Panc1 (cell line): ENCODE measurements at regions not wholly inside any gene's neighbourhood (a gene's known extent, or its start where the extent isn't known, plus 50 kb on each side); places are given as distances from the start of the nearest gene placed in this dataset.
"Not testable (repeated sequence)": the region's sequence is repeated elsewhere in the genome, so short reads cannot be mapped to it uniquely, and the experiment has no call there.

Experiments used
- ATAC-seq: fragments of 200-7000 bp; cut with Tn5 transposase; 2 replicates; pipeline ENCODE4 v1.9.1; 2020; ENCODE audit warnings: mild to moderate bottlenecking, moderate library complexity
- BruUV-seq: library from RNA; stranded (reverse); fragments of 400-500 nt; replicated peaks from 2 replicates; lab custom pipeline; 2021; lab: Mats Ljungman, UMichigan
- CTCF ChIA-PET: fragments of 300-600 bp; sonication (Branson Sonifier 250); formaldehyde crosslinking; loops from one replicate; lab custom pipeline; 2022; ENCODE audit warnings: antibody characterized with exemption; lab: Charles Lee
- POLR2A ChIA-PET: fragments of 300-600 bp; sonication (Branson Sonifier 250); formaldehyde crosslinking; loops from one replicate; lab custom pipeline; 2022; ENCODE audit warnings: antibody characterized with exemption; lab: Charles Lee
- DNase-seq: peaks from one replicate; pipeline ENCODE4 v3.0.0-alpha.2; 2010; ENCODE audit warnings: low read depth, low spot score
- H3K27ac ChIP-seq: 2 replicates; pipeline ENCODE4 v1.5.1; 2011; ENCODE audit warnings: mild to moderate bottlenecking, low read length, inconsistent platforms
- H3K27me3 ChIP-seq: fragments of 200-500 bp; sonication (Bioruptor generic); 2 replicates; pipeline ENCODE4 v1.6.0; 2014; ENCODE audit warnings: low read length, inconsistent platforms; ENCODE audit not compliant: control insufficient read depth, insufficient read depth
- H3K36me3 ChIP-seq: fragments of 200-500 bp; sonication (Bioruptor generic); 2 replicates; pipeline ENCODE4 v1.5.1; 2014; ENCODE audit warnings: inconsistent platforms, mild to moderate bottlenecking, low read length, moderate library complexity; ENCODE audit not compliant: control insufficient read depth, insufficient read depth
- H3K4me1 ChIP-seq: 2 replicates; pipeline ENCODE4 v1.5.1; 2011; ENCODE audit warnings: inconsistent platforms, mild to moderate bottlenecking, low read length, moderate library complexity; ENCODE audit not compliant: control insufficient read depth, insufficient read depth
- H3K4me3 ChIP-seq, 2 experiments: 2 replicates each; pipeline ENCODE4 v1.5.1; 2011 to 2012; ENCODE audit warnings: low read depth in 2 of 2, low read length in 2 of 2, mild to moderate bottlenecking in 2 of 2, inconsistent platforms in 1 of 2, moderate library complexity in 1 of 2
- H3K9me3 ChIP-seq: fragments of 200-500 bp; sonication (Bioruptor generic); 2 replicates; pipeline ENCODE4 v1.5.1; 2014; ENCODE audit warnings: low read depth, mild to moderate bottlenecking, inconsistent platforms, low read length, moderate library complexity; ENCODE audit not compliant: control insufficient read depth, insufficient read depth
- POLR2AphosphoS5 ChIP-seq: IDR thresholded peaks from 2 replicates; pipeline ENCODE4 v1.6.1; 2012; ENCODE audit warnings: mild to moderate bottlenecking, low read depth, low read length, moderate library complexity
- SIN3A ChIP-seq: IDR thresholded peaks from 2 replicates; pipeline ENCODE4 v1.6.1; 2012; ENCODE audit warnings: low read depth, mild to moderate bottlenecking, low read length, moderate library complexity, borderline replicate concordance; ENCODE audit not compliant: insufficient read depth
- TCF7L2 ChIP-seq: IDR thresholded peaks from 2 replicates; pipeline ENCODE4 v1.6.1; 2011; ENCODE audit warnings: mild to moderate bottlenecking, low read depth, low read length, inconsistent platforms
- in situ Hi-C: cut with HindIII; loops from 2 replicates; pipeline ENCODE4 v1.10.0; 2016; ENCODE audit warnings: low sequenced_read_pairs, low pct_unique_long_range_greater_than_20kb
- intact Hi-C: fragments of 100-400 bp; cut with micrococcal nuclease; formaldehyde crosslinking; loops from one replicate; pipeline ENCODE4 v1.10.0; 2022; ENCODE audit not compliant: unreplicated experiment
- TF ChIP-seq, protein P1 (sequence below), 2 experiments: IDR thresholded peaks; 2 replicates each; pipeline ENCODE4 v1.6.1; 2011 to 2012; ENCODE audit warnings: low read depth in 2 of 2, control low read depth in 1 of 2, low read length in 1 of 2, mild to moderate bottlenecking in 1 of 2, moderate library complexity in 1 of 2; ENCODE audit not compliant: insufficient read depth in 1 of 2
- TF ChIP-seq, protein P2 (sequence below): fragments of 450-650 bp; IDR thresholded peaks from 2 replicates; pipeline ENCODE4 v1.5.1; 2017; ENCODE audit warnings: mild to moderate bottlenecking

DNA sequence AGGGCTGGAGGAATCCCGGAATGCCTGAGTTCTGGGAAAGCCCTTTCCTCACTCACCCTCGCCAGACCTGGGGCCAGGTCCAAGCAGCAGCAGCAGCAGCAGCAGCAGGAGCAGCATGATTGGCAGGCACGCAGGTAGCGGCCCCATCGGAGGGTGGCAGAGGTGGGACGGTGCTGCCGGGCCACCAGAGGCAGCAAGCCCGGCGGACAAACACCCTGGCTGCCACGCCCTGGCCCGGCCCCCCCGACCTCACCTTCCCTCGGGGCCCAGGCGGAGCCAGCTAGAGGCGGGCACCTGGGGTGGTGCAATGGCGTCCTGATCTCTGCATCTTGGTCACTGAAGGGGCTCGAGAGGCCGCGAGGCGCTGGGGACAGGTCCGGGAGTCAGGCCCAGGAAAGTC lies 122.4 kb downstream of the LAT start:
- no TSS peak for BruUV-seq
- CTCF ChIA-PET, result interaction anchor here (0.7 kb wide), 1 partner anchor 50 kb away, joined by 6 read pairs; no protein-coding TSS in a partner anchor
- in situ Hi-C loops (no loop called here), intact Hi-C loops (no loop called here)
- H3K4me1 ChIP-seq, result no peaks in the 10 kb centered on the region
- ATAC-seq (no peak), DNase-seq (no peak)
- POLR2A ChIA-PET, result no interaction called here
- no peak overlapping the region for H3K4me3 ChIP-seq
- no peaks in the 10 kb centered on the region for H3K9me3 ChIP-seq
- no peaks in the 10 kb centered on the region for H3K36me3 ChIP-seq
- TF ChIP-seq, protein P1, sequence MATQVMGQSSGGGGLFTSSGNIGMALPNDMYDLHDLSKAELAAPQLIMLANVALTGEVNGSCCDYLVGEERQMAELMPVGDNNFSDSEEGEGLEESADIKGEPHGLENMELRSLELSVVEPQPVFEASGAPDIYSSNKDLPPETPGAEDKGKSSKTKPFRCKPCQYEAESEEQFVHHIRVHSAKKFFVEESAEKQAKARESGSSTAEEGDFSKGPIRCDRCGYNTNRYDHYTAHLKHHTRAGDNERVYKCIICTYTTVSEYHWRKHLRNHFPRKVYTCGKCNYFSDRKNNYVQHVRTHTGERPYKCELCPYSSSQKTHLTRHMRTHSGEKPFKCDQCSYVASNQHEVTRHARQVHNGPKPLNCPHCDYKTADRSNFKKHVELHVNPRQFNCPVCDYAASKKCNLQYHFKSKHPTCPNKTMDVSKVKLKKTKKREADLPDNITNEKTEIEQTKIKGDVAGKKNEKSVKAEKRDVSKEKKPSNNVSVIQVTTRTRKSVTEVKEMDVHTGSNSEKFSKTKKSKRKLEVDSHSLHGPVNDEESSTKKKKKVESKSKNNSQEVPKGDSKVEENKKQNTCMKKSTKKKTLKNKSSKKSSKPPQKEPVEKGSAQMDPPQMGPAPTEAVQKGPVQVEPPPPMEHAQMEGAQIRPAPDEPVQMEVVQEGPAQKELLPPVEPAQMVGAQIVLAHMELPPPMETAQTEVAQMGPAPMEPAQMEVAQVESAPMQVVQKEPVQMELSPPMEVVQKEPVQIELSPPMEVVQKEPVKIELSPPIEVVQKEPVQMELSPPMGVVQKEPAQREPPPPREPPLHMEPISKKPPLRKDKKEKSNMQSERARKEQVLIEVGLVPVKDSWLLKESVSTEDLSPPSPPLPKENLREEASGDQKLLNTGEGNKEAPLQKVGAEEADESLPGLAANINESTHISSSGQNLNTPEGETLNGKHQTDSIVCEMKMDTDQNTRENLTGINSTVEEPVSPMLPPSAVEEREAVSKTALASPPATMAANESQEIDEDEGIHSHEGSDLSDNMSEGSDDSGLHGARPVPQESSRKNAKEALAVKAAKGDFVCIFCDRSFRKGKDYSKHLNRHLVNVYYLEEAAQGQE (IDR thresholded peaks at IDR 0.05; ENCODE audit: insufficient read depth in 1 of 2, low read depth in 2 of 2, low read length in 1 of 2), result no peak
- no peak for TF ChIP-seq POLR2AphosphoS5
- no peak for TF ChIP-seq TCF7L2
- TF ChIP-seq, protein P2, sequence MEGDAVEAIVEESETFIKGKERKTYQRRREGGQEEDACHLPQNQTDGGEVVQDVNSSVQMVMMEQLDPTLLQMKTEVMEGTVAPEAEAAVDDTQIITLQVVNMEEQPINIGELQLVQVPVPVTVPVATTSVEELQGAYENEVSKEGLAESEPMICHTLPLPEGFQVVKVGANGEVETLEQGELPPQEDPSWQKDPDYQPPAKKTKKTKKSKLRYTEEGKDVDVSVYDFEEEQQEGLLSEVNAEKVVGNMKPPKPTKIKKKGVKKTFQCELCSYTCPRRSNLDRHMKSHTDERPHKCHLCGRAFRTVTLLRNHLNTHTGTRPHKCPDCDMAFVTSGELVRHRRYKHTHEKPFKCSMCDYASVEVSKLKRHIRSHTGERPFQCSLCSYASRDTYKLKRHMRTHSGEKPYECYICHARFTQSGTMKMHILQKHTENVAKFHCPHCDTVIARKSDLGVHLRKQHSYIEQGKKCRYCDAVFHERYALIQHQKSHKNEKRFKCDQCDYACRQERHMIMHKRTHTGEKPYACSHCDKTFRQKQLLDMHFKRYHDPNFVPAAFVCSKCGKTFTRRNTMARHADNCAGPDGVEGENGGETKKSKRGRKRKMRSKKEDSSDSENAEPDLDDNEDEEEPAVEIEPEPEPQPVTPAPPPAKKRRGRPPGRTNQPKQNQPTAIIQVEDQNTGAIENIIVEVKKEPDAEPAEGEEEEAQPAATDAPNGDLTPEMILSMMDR, result no peak
- TF ChIP-seq SIN3A, result no peak
- H3K27me3 ChIP-seq, result no peaks in the 10 kb centered on the region
- H3K27ac ChIP-seq, result no peak overlapping the region

DNA sequence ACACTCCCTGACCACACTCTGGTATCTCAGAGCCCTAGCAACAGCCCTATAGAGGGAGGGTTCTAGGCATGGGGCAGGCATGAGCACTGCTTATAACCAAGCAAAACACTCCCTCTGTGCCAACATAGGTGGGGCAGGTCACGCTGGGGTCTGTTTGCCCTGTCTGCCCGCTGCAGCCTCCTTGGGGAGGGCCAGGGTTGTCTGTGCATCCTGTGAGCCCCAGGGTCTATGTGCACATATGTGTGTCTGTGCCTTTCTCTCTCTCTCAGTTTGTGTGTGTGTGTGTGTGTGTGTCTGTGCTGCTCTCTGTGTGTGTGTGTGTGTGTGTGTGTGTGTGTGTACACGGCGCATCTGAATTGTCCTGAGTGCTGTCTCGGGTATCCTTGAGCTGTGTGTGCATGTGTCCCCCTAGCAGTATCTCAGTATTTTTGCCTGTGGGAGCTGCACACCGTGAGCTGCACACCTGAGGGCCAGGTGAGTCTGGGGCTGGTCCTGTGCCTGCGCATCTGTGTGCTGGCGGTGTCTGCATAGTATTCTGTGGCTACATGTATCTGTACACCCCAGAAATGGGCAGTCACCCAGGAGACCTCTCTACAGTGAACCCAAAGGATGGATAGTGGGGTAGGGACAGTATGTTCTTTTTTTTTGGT lies 121.5 kb downstream of the LAT start:
- H3K9me3 ChIP-seq, in situ Hi-C loops, H3K27ac ChIP-seq, DNase-seq, ATAC-seq, H3K36me3 ChIP-seq, H3K4me1 ChIP-seq, POLR2A ChIA-PET, H3K27me3 ChIP-seq, BruUV-seq, intact Hi-C loops, H3K4me3 ChIP-seq: not testable (repeated sequence)
- CTCF ChIA-PET, result interaction anchor here (0.5 to 0.7 kb wide), 2 partner anchors 51 to 124 kb away, joined by 3 to 6 read pairs; no protein-coding TSS in a partner anchor

DNA sequence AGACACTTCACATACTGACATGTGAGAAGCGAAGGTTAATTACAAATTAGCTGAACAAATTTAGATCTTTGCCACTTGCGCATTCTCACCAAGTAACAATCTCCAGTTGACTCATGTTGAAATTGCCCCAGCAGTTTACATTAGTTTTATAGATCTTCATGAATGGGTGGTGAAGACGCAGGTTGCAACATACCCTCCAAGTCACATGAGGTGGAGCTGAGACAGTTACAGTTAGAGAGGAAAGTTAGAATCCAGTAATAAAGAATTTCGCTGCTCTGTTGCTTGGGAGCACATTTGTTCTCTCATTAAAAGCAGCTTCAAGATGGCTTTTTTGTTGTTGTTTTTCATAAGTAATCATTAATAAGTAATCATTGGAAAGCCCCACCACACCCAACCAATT lies 119.7 kb downstream of the LAT start:
- H3K4me3 ChIP-seq, CTCF ChIA-PET, H3K4me1 ChIP-seq, DNase-seq, in situ Hi-C loops, BruUV-seq, ATAC-seq, H3K27ac ChIP-seq, H3K36me3 ChIP-seq, H3K9me3 ChIP-seq, H3K27me3 ChIP-seq, intact Hi-C loops, POLR2A ChIA-PET: not testable (repeated sequence)

DNA sequence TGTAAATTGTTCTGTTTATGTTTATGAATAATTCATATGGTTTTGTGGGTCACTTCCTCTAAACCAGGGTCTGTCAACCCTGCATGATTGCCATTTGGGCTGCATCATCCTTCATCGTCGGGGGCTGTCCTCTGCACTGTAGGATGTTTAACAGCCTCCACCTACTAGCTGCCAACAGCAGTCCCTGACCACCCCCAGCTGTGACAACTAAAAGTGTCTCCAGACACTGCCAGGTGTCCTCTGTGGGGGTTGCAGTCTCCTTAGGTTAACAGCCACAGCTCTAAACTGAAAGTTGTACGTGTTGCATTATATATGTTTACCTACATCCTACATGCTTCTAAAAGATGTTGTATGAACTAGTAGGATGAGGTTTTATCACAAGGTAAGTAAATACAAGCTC lies 113.1 kb downstream of the LAT start:
- POLR2A ChIA-PET, CTCF ChIA-PET, BruUV-seq: not testable (repeated sequence)

More for the DNA sequence above, 113.1 kb downstream of the LAT start:
- H3K36me3 ChIP-seq, H3K9me3 ChIP-seq, DNase-seq, H3K27ac ChIP-seq, H3K4me3 ChIP-seq, H3K4me1 ChIP-seq, in situ Hi-C loops, intact Hi-C loops, H3K27me3 ChIP-seq, ATAC-seq: not testable (repeated sequence)
